Ecto neural progenitor cell (in vitro differentiated cells): ENCODE measurements at regions not wholly inside any gene's neighbourhood (a gene's known extent, or its start where the extent isn't known, plus 50 kb on each side); places are given as distances from the start of the nearest gene placed in this dataset.
"Not testable (repeated sequence)": the region's sequence is repeated elsewhere in the genome, so short reads cannot be mapped to it uniquely, and the experiment has no call there.

Experiments
- DNase-seq: peaks from one replicate; pipeline ENCODE4 v3.0.0-alpha.2; 2018; ENCODE audit warnings: low spot score

- no peak for DNase-seq
These were observed 66.9 kb upstream of the PPARGC1A start for GRCh38 chr4:23956601-23957364.

- DNase-seq: no peak
These were observed 62.4 kb upstream of the PPARGC1A start for GRCh38 chr4:23952258-23952657.

- no peak for DNase-seq
These were observed 58.0 kb upstream of the PPARGC1A start for GRCh38 chr4:23947826-23948225.

DNA sequence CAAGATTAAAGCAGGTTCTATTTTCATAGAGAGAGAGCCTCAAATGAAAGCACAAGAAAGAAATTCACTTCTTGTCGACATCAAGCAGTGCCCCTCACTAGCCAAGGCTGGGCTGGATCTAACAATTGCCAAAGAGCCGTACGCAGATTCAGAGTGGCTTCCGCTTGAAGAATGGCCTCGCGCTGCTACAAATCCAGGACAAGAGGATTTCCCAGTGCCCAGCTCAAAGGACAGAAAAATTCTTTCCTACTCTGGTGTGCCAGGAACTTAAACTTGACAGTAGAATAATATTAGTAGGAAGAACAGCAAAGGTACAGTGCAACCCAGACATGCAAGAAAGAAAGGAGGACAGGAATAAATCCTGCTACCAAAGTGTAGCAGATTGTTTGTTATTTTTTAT, 56.5 kb upstream of the PPARGC1A start:
- DNase-seq: no peak

DNA sequence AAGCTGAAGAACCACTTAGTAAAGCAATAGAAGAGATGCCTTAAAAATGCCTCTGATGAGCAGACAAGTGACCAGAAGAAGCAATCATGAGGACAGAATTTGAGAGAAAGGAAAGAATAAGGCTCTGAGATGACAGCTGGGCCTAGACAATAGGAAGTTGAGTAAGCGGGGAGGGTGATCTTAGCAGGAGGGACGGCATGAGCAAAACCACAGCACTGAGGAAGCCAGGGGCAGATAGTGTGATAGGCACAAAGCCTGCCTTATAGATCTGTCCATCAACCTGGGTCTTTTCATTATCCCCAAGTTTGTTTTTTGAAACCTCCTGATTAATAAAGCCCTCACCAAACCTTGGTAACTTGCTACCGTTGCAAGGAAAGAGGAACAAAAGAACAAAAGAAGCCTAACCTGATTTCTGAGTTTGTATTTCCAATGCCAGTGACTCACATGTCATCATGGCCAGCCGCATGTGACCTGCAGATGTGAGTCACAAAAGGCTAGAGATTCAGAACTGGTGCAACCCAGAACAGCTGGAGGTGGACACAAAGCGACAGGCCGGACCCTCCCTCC, 55.7 kb upstream of the PPARGC1A start:
- DNase-seq: no peak

- not testable (repeated sequence) for DNase-seq
These were observed 54.7 kb upstream of the PPARGC1A start for GRCh38 chr4:23944556-23944955.

GRCh38 chr4:23943478-23943877, 53.6 kb upstream of the PPARGC1A start:
- no peak for DNase-seq

GRCh38 chr4:23942471-23942870, 52.6 kb upstream of the PPARGC1A start:
- no peak for DNase-seq
